H1 (cell line): ENCODE measurements at regions not wholly inside any gene's neighbourhood (a gene's known extent, or its start where the extent isn't known, plus 50 kb on each side); places are given as distances from the start of the nearest gene placed in this dataset.

Source experiments
- CHD2 ChIP-seq: IDR thresholded peaks from 2 replicates; pipeline ENCODE4 v1.6.1; 2012; ENCODE audit warnings: low read length, improper control_type of control experiment
- CTCF ChIP-seq, 3 experiments: IDR thresholded peaks; 1 replicate in 2 of 3; 2 replicates in 1 of 3; pipeline versions ENCODE4 v1.5.1 to v1.6.1; 2011; ENCODE audit warnings: low read length in 3 of 3, mild to moderate bottlenecking in 3 of 3, inconsistent platforms in 2 of 3, low read depth in 1 of 3, moderate library complexity in 1 of 3; ENCODE audit not compliant: insufficient read depth in 1 of 3; ENCODE audit errors: control extremely low read depth in 1 of 3
- EP300 ChIP-seq, 2 experiments: IDR thresholded peaks; 1 replicate in 1 of 2; 2 replicates in 1 of 2; pipeline ENCODE4 v1.6.1; 2011 to 2012; ENCODE audit warnings: low read depth in 2 of 2, low read length in 2 of 2, mild to moderate bottlenecking in 2 of 2, borderline replicate concordance in 1 of 2, inconsistent platforms in 1 of 2, moderate library complexity in 1 of 2
- JUN ChIP-seq: IDR thresholded peaks from 2 replicates; pipeline ENCODE4 v1.6.1; 2011; ENCODE audit warnings: low read depth, mild to moderate bottlenecking, improper control_type of control experiment, low read length
- JUND ChIP-seq: IDR thresholded peaks from 2 replicates; pipeline ENCODE4 v1.6.1; 2011; ENCODE audit warnings: mild to moderate bottlenecking, improper control_type of control experiment, low read length
- MAFK ChIP-seq: IDR thresholded peaks from 2 replicates; pipeline ENCODE4 v1.6.1; 2012; ENCODE audit warnings: low read depth, mild to moderate bottlenecking, improper control_type of control experiment, low read length
- POLR2A ChIP-seq, 2 experiments: IDR thresholded peaks; 1 replicate in 1 of 2; 2 replicates in 1 of 2; pipeline ENCODE4 v1.6.1; 2011; ENCODE audit warnings: low read depth in 2 of 2, low read length in 2 of 2, mild to moderate bottlenecking in 2 of 2; ENCODE audit errors: control extremely low read depth in 1 of 2
- POLR2AphosphoS5 ChIP-seq: IDR thresholded peaks from 2 replicates; pipeline ENCODE4 v1.6.1; 2011; ENCODE audit warnings: low read depth, low read length
- TAF1 ChIP-seq: IDR thresholded peaks from 2 replicates; pipeline ENCODE4 v1.6.1; 2011; ENCODE audit warnings: mild to moderate bottlenecking, low read depth, low read length
- ZNF274 ChIP-seq: IDR thresholded peaks from 2 replicates; pipeline ENCODE4 v1.7.0; 2012; ENCODE audit warnings: low read length, borderline replicate concordance; ENCODE audit errors: extremely low read depth

DNA sequence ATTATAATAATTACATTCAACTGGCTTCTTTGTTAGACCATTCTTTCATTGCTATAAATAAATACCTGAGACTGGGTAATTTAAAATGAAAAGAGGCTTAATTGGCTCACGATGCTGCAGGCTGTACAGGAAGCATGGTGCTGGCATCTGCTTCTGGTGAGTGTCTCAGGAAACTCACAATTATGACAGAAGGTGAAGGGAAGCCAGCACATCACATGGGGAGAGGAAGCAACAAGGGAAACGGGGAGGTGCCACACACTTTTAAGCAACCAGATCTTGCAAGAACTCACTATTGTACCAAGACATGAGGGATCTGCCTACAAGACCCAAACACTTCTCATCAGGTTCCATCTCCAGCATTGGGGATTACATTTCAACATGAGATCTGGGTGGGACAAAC, 413.1 kb upstream of the ARRDC4 start:
- TF ChIP-seq MAFK (no peak), POLR2A (IDR thresholded peaks at IDR 0.05; ENCODE audit: control extremely low read depth in 1 of 2, low read depth in 2 of 2, low read length in 2 of 2) (no peak), EP300 (IDR thresholded peaks at IDR 0.05; ENCODE audit: borderline replicate concordance in 1 of 2, low read depth in 2 of 2, low read length in 2 of 2) (no peak), POLR2AphosphoS5 (no peak), CTCF (IDR thresholded peaks at IDR 0.05; ENCODE audit: control extremely low read depth in 1 of 3, insufficient read depth in 1 of 3, low read depth in 1 of 3, low read length in 3 of 3) (no peak), TAF1 (no peak), JUN (no peak), CHD2 (no peak), JUND (no peak), ZNF274 (no peak)
